Esophagus squamous epithelium (tissue), 4 donors: ENCODE measurements at regions not wholly inside any gene's neighbourhood (a gene's known extent, or its start where the extent isn't known, plus 50 kb on each side); places are given as distances from the start of the nearest gene placed in this dataset.

ENCODE experiments used
- POLR2A ChIP-seq, 4 donors: fragments of 450-650 bp; IDR thresholded peaks; one replicate each; pipeline ENCODE4 v1.6.1; 2017; ENCODE audit warnings: antibody characterized with exemption in 4 of 4, mild to moderate bottlenecking in 4 of 4, moderate library complexity in 3 of 4
- TF ChIP-seq, protein P1 (sequence below), 6 experiments: fragments of 450-650 bp in 4 of 6; fragments of 200-600 bp in 2 of 6; sonication (generic) in 2 of 6; IDR thresholded peaks; one replicate each; pipeline ENCODE4 v1.5.1; 2016 to 2019; ENCODE audit warnings: antibody characterized with exemption in 6 of 6, mild to moderate bottlenecking in 4 of 6, moderate library complexity in 4 of 6

DNA sequence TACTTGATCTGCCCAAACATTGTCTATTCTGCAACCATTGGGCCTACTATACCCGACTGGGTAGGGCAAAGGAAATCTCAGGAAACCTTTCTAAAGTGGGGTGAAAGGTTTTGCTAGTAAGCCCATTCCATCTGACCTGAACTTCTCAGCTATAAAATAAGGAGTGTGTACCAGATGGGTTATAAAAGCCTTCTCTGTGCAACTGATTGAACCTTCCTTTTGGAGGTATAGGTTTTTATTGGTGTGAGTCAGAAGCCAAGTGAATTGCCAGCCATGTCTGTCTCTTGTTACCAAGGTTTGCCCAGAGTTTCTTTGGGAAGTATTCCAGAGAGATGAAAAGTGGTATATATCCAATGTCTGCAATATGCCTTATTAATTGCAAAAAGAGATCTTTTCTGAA is 1271.0 kb upstream of the WWC1 start:
- TF ChIP-seq, protein P1, sequence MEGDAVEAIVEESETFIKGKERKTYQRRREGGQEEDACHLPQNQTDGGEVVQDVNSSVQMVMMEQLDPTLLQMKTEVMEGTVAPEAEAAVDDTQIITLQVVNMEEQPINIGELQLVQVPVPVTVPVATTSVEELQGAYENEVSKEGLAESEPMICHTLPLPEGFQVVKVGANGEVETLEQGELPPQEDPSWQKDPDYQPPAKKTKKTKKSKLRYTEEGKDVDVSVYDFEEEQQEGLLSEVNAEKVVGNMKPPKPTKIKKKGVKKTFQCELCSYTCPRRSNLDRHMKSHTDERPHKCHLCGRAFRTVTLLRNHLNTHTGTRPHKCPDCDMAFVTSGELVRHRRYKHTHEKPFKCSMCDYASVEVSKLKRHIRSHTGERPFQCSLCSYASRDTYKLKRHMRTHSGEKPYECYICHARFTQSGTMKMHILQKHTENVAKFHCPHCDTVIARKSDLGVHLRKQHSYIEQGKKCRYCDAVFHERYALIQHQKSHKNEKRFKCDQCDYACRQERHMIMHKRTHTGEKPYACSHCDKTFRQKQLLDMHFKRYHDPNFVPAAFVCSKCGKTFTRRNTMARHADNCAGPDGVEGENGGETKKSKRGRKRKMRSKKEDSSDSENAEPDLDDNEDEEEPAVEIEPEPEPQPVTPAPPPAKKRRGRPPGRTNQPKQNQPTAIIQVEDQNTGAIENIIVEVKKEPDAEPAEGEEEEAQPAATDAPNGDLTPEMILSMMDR (IDR thresholded peaks at IDR 0.05): no peak
- TF ChIP-seq POLR2A (IDR thresholded peaks at IDR 0.05): no peak
